ENCODE measurements at regions not wholly inside any gene's neighbourhood (a gene's known extent, or its start where the extent isn't known, plus 50 kb on each side); places are given as distances from the start of the nearest gene placed in this dataset.

- TF ChIP-seq CTCF (IDR thresholded peaks at IDR 0.05) (no peak), POLR2AphosphoS5 (IDR thresholded peaks at IDR 0.05; ENCODE audit: low read depth, low read length) (no peak), REST (IDR thresholded peaks at IDR 0.05; ENCODE audit: insufficient read depth in 1 of 2, low read depth in 2 of 2, low read length in 1 of 2) (no peak), SIN3A (IDR thresholded peaks at IDR 0.05; ENCODE audit: borderline replicate concordance, insufficient read depth, low read depth, low read length) (no peak)
These were observed 50.0 kb downstream of the JAKMIP3 start for GRCh38 chr10:132115732-132116131.

Measured in Panc1 (cell line).